WERI-Rb-1 (cell line): ENCODE measurements at regions not wholly inside any gene's neighbourhood (a gene's known extent, or its start where the extent isn't known, plus 50 kb on each side); places are given as distances from the start of the nearest gene placed in this dataset.
"Not testable (repeated sequence)": the region's sequence is repeated elsewhere in the genome, so short reads cannot be mapped to it uniquely, and the experiment has no call there.

Source experiments
- DNase-seq: peaks from one replicate; pipeline ENCODE4 v3.0.0-alpha.2; 2020
- H3K27ac ChIP-seq: fragments of 250-450 bp; sonication (Bioruptor Pico); 2 replicates; pipeline ENCODE4 v1.5.1; 2020; ENCODE audit warnings: mild to moderate bottlenecking, moderate library complexity
- H3K27me3 ChIP-seq: fragments of 250-450 bp; sonication (Bioruptor Pico); 2 replicates; pipeline ENCODE4 v1.5.1; 2021; ENCODE audit warnings: mild to moderate bottlenecking, low read depth, moderate library complexity; ENCODE audit not compliant: insufficient read depth, severe bottlenecking
- H3K36me3 ChIP-seq: fragments of 250-450 bp; sonication (Bioruptor Pico); 2 replicates; pipeline ENCODE4 v1.5.1; 2020; ENCODE audit warnings: mild to moderate bottlenecking, moderate library complexity
- H3K4me3 ChIP-seq: 2 replicates; pipeline ENCODE4 v1.5.1; 2011; ENCODE audit warnings: low read depth, mild to moderate bottlenecking, control low read depth, low read length
- H3K9me3 ChIP-seq: fragments of 250-450 bp; sonication (Bioruptor Pico); 2 replicates; pipeline ENCODE4 v1.5.1; 2021; ENCODE audit warnings: mild to moderate bottlenecking, moderate library complexity; ENCODE audit not compliant: severe bottlenecking
- CTCF ChIP-seq: IDR thresholded peaks from 2 replicates; pipeline ENCODE4 v1.5.1; 2011; ENCODE audit warnings: low read depth, mild to moderate bottlenecking, control low read depth, inconsistent platforms, low read length

GRCh38 chr5:86199287-86199686, 418.5 kb upstream of the COX7C start:
- Histone ChIP-seq H3K4me3 (no peak overlapping the region), H3K27me3 (no peaks in the 10 kb centered on the region), H3K9me3 (no peaks in the 10 kb centered on the region), H3K36me3 (no peaks in the 10 kb centered on the region), H3K27ac (no peak overlapping the region)
- no peak for TF ChIP-seq CTCF
- DNase-seq, result no peak

- no peak for DNase-seq
- H3K27me3 ChIP-seq, result no peaks in the 10 kb centered on the region
Measured at GRCh38 chr5:86228147-86228546, 389.6 kb upstream of the COX7C start.

GRCh38 chr5:86232246-86232645, 385.5 kb upstream of the COX7C start:
- no peaks in the 10 kb centered on the region for H3K36me3 ChIP-seq
- no peaks in the 10 kb centered on the region for H3K27me3 ChIP-seq
- TF ChIP-seq CTCF, result no peak
- H3K9me3 ChIP-seq, result no peaks in the 10 kb centered on the region
- no peak overlapping the region for H3K4me3 ChIP-seq
- no peak for DNase-seq
- no peak overlapping the region for H3K27ac ChIP-seq

More at GRCh38 chr5:86228147-86228546, 389.6 kb upstream of the COX7C start:
- Histone ChIP-seq H3K9me3 (no peaks in the 10 kb centered on the region), H3K27ac (no peak overlapping the region), H3K36me3 (no peaks in the 10 kb centered on the region), H3K4me3 (no peak overlapping the region)
- no peak for TF ChIP-seq CTCF

- no peaks in the 10 kb centered on the region for H3K9me3 ChIP-seq
- no peak for TF ChIP-seq CTCF
- H3K4me3 ChIP-seq, result no peak overlapping the region
- DNase-seq, result no peak
- no peaks in the 10 kb centered on the region for H3K27me3 ChIP-seq
- H3K36me3 ChIP-seq, result no peaks in the 10 kb centered on the region
- no peak overlapping the region for H3K27ac ChIP-seq
Measured at GRCh38 chr5:86244153-86244552, 373.6 kb upstream of the COX7C start.

- Histone ChIP-seq H3K9me3 (no peaks in the 10 kb centered on the region), H3K36me3 (no peaks in the 10 kb centered on the region), H3K4me3 (no peak overlapping the region), H3K27ac (no peak overlapping the region), H3K27me3 (no peaks in the 10 kb centered on the region)
- no peak for TF ChIP-seq CTCF
- no peak for DNase-seq
Measured at GRCh38 chr5:86257871-86258270, 359.9 kb upstream of the COX7C start.

- not testable (repeated sequence) for H3K36me3 ChIP-seq, DNase-seq, H3K9me3 ChIP-seq, H3K27ac ChIP-seq, H3K27me3 ChIP-seq, H3K4me3 ChIP-seq
Measured at GRCh38 chr5:86284400-86285190, 333.1 kb upstream of the COX7C start.

- not testable (repeated sequence) for H3K4me3 ChIP-seq, H3K27me3 ChIP-seq, H3K9me3 ChIP-seq, H3K27ac ChIP-seq, DNase-seq, H3K36me3 ChIP-seq
Measured at GRCh38 chr5:86287437-86287836, 330.3 kb upstream of the COX7C start.

- not testable (repeated sequence) for H3K27ac ChIP-seq, H3K27me3 ChIP-seq, H3K9me3 ChIP-seq, H3K4me3 ChIP-seq, DNase-seq, H3K36me3 ChIP-seq
Measured at GRCh38 chr5:86289786-86290185, 328.0 kb upstream of the COX7C start.

GRCh38 chr5:86292811-86293210, 324.9 kb upstream of the COX7C start:
- H3K9me3 ChIP-seq, H3K27me3 ChIP-seq, H3K36me3 ChIP-seq, DNase-seq, H3K27ac ChIP-seq, H3K4me3 ChIP-seq: not testable (repeated sequence)

GRCh38 chr5:86302643-86303042, 315.1 kb upstream of the COX7C start:
- H3K27me3 ChIP-seq, H3K27ac ChIP-seq, H3K9me3 ChIP-seq, H3K36me3 ChIP-seq, H3K4me3 ChIP-seq, DNase-seq: not testable (repeated sequence)
